IPS-15b (cell line): ENCODE measurements at regions not wholly inside any gene's neighbourhood (a gene's known extent, or its start where the extent isn't known, plus 50 kb on each side); places are given as distances from the start of the nearest gene placed in this dataset.
"Not testable (repeated sequence)": the region's sequence is repeated elsewhere in the genome, so short reads cannot be mapped to it uniquely, and the experiment has no call there.

Experiments
- H3K27me3 ChIP-seq: one replicate; pipeline ENCODE4 v1.6.1; 2013; ENCODE audit warnings: low read length; ENCODE audit not compliant: control insufficient read depth, insufficient read depth
- H3K36me3 ChIP-seq: one replicate; pipeline ENCODE4 v1.6.1; 2013; ENCODE audit warnings: low read length; ENCODE audit not compliant: control insufficient read depth, insufficient read depth
- H3K4me1 ChIP-seq: one replicate; pipeline ENCODE4 v1.6.1; 2013; ENCODE audit warnings: mild to moderate bottlenecking, low read length; ENCODE audit not compliant: control insufficient read depth, insufficient read depth
- H3K4me3 ChIP-seq: one replicate; pipeline ENCODE4 v1.5.1; 2013; ENCODE audit warnings: low read depth, low read length
- H3K9ac ChIP-seq: one replicate; pipeline ENCODE4 v1.6.1; 2013; ENCODE audit warnings: low read depth, mild to moderate bottlenecking, low read length
- H3K9me3 ChIP-seq: one replicate; pipeline ENCODE4 v1.6.1; 2013; ENCODE audit warnings: mild to moderate bottlenecking, low read length; ENCODE audit not compliant: control insufficient read depth, insufficient read depth

DNA sequence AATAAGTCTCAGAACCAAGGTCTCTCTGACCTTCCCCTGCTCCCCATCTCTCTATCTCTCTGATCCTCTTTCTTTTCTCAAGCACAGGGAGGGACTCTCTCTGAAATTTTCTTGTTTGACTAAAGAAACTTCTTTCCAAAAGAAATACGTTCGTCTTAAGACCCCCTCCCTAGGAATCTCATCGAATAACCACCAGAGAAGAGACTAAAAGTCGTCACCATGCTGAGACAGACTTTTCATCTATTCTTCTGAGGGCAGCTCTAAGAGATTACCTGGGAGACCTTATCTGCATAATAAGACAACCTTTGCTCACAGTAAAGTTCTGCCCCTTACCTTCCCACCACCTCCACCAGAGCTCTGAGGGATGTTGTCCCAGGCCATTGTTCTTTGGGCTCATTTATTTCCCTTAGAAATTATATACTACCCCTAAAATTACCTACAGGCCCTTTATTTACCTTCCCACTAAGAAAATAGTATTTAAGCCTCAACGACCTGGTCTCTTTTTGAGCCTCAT is 133.7 kb upstream of the EEF2KMT start:
- Histone ChIP-seq H3K9me3 (peaks cover 3% of the 10 kb centered on the region), H3K36me3 (no peaks in the 10 kb centered on the region), H3K27me3 (no peaks in the 10 kb centered on the region), H3K4me1 (peaks cover 6% of the 10 kb centered on the region), H3K4me3 (no peak overlapping the region), H3K9ac (no peak overlapping the region)

DNA sequence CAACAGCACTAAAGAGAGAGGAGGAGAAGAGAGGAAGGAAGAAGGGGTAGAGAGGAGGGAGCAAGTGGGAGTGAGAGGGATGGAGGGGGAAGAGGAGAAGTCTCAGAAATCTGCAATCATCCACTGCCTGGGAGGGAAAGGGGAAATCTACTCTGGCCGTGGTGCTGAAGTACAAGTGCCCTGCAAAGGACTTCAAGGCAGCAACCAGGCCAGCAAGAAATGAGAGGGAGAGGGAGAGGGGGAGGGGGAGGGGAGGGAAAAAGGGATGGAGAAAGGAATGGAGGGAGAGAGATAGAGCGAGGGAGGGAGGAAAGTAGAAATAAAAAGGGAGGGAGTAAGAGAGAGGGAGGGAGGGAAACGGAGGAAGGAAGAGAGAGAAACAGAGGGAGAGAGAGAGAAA is 130.8 kb upstream of the EEF2KMT start:
- H3K4me3 ChIP-seq = no peak overlapping the region
- no peaks in the 10 kb centered on the region for H3K36me3 ChIP-seq
- no peak overlapping the region for H3K9ac ChIP-seq
- H3K9me3 ChIP-seq = peaks cover 3% of the 10 kb centered on the region
- H3K27me3 ChIP-seq = no peaks in the 10 kb centered on the region
- H3K4me1 ChIP-seq = peaks cover 10% of the 10 kb centered on the region

DNA sequence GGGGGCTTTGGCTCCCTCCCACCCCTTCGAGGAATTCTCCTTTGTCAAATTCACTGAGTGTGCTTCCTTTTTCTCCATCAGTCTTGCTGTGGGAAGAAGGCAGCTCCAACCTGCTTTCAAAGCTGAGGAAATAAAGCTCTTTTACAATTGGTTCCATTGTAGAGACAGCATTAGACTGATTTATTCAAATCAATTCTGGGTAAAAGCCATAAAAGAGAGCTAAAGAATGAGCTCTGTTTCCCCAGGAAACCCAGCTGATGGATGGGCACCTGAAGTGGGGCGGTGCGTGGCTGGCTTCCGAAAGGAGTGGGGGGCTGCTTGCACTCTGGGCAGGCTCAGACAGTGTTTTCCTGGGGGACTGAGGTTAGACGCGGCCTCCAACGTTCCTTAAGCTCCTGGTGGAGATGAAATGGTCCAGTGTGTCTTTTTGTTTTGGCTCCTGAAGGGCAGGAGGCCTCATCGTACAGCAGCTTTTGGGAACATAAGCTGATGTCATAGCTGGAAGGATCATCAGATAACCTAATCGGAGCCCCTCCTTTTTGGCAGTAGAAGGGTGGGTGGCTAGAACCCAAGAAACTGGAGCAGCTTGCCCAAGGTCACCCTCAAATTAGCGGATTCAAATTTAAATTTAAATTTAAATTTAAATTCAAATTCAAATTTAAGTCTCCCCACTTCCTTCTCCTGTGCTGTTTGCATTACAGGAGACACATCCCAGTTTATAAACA is 128.5 kb upstream of the EEF2KMT start:
- Histone ChIP-seq H3K27me3 (no peaks in the 10 kb centered on the region), H3K9me3 (no peaks in the 10 kb centered on the region), H3K4me1 (peaks cover 10% of the 10 kb centered on the region), H3K4me3 (no peak overlapping the region), H3K36me3 (no peaks in the 10 kb centered on the region), H3K9ac (no peak overlapping the region)

DNA sequence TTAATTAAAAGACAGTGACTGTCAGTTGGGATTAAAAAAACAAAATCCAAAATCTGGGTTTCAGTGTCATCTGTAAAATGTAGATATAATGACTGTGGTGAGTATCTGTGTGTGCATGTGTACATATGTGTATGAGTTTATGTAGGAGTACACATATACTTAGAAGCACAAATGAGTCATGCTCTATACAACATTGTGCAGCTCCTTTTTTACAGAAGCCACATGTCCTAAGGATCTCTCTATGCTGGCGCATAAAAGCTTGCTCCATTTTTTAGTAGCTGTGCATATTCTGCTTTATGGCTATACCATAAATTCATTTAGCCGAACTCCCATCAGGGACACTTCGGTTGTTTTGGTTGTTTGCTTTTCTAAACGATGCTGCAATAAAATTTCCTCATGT is 125.2 kb upstream of the EEF2KMT start:
- H3K9me3 ChIP-seq = no peaks in the 10 kb centered on the region
- peaks cover 6% of the 10 kb centered on the region for H3K27me3 ChIP-seq
- H3K4me1 ChIP-seq = peaks cover 7% of the 10 kb centered on the region
- no peaks in the 10 kb centered on the region for H3K36me3 ChIP-seq
- no peak overlapping the region for H3K9ac ChIP-seq
- no peak overlapping the region for H3K4me3 ChIP-seq

DNA sequence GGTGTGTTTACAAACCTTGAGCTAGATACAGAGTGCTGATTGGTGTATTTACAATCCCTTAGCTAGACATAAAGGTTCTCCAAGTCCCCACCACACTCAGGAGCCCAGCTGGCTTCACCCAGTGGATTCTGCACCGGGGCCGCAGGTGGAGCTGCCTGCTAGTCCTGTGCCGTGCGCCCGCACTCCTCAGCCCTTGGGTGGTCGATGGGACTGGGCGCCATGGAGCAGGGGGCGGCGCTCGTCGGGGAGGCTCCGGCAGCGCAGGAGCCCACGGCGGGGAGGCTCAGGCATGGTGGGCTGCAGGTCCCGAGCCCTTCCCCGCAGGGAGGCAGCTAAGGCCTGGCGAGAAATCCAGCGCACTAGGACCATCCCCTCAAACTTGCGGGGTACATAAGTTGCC is 124.2 kb upstream of the EEF2KMT start:
- H3K4me1 ChIP-seq, H3K9me3 ChIP-seq, H3K4me3 ChIP-seq, H3K9ac ChIP-seq, H3K36me3 ChIP-seq: not testable (repeated sequence)
- H3K27me3 ChIP-seq = peaks cover 13% of the 10 kb centered on the region

DNA sequence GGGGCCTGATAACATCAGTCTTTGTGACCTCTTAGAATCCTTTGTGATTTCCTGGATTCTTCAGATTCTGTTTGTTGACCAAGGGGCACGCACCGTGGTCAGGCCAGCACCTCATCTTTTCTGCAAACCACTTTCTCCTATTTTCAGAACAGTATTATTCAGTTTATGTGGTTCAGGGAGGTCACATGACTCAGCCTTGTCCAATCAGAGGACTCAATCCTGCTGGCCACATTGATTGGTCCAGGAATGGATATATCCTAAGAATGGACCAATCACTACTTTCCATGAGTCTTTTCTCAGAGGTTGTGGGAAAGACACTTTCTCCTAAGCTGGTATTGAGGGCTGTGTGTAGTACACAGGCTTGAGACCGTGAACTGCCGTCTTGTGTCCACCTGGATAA is 123.1 kb upstream of the EEF2KMT start:
- no peak overlapping the region for H3K4me3 ChIP-seq
- H3K36me3 ChIP-seq = no peaks in the 10 kb centered on the region
- H3K27me3 ChIP-seq = peaks cover 23% of the 10 kb centered on the region
- peaks cover 4% of the 10 kb centered on the region for H3K4me1 ChIP-seq
- no peak overlapping the region for H3K9ac ChIP-seq
- no peaks in the 10 kb centered on the region for H3K9me3 ChIP-seq

DNA sequence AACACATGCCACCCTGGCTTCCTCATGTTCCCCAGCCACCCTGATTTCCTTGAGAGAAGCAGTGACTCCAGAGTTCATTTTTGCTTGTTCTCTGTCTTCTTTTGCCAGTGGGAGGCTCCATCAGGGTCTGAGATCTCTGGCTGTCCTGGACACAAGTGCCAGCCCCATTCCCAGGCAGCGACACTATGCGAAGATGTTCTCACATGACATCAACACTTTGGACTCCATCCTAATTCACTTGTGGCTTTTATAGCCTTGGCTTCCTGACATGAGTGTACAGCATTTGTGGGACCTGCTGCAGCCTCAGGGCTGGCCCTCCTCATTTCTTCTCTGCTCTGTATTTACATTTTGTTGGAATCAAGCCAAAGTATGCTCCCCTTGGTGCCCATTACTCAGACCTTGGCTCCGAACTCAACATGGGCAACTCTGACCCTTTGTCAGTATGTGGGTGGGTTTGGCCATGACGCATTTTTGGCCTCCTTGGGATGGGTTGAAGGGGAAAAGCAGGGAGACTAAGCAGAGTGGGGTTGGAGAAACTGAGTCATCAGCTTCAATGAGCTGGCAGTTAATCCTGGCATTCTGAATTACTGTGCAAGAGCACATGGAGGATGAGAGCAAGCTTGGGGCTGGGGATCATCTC is 119.0 kb upstream of the EEF2KMT start:
- Histone ChIP-seq H3K27me3 (peaks cover 55% of the 10 kb centered on the region), H3K36me3 (no peaks in the 10 kb centered on the region), H3K9me3 (no peaks in the 10 kb centered on the region), H3K4me1 (peaks cover 10% of the 10 kb centered on the region), H3K4me3 (no peak overlapping the region), H3K9ac (no peak overlapping the region)

DNA sequence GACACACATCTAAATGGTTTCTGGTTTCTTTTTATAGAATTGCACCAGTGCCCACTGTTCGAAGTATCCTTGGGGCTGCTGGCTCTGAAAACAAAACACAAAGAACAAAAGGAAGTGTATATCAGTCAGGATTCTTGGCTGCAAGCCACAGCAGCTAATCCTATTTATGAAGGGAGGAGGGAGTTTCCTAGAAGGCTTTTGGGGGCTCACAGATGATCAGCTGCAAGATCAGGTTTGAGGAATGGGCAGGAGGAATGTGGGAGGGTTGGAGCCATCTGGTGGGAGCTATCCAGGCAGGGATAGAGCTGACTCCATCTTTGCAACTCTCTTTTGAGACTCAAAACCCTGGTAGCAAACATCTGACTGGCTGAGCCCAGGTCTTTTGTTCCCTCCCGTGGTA is 118.3 kb upstream of the EEF2KMT start:
- Histone ChIP-seq H3K4me3 (no peak overlapping the region), H3K4me1 (peaks cover 10% of the 10 kb centered on the region), H3K9ac (no peak overlapping the region), H3K9me3 (no peaks in the 10 kb centered on the region), H3K36me3 (no peaks in the 10 kb centered on the region), H3K27me3 (peaks cover 61% of the 10 kb centered on the region)

DNA sequence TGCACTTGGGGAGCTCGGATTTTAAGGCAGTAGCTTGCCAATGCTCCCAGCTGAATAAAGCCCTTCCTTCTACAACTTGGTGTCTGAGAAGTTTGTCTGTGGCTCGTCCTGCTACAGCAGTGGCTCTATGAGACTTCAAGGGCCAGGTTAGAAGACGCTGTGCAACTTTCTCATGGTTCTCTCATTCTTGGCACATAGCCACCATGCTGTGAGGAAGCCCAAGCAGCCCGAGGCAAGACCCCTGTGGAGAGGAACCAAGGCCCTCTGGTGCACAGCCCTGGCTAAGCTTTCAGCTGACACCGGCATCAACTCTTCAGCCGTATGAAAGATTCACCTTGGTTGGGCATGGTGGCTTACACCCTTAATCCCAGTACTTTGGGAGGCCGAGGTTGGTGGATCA is 116.9 kb upstream of the EEF2KMT start:
- Histone ChIP-seq H3K9ac (no peak overlapping the region), H3K4me3 (no peak overlapping the region), H3K9me3 (no peaks in the 10 kb centered on the region), H3K27me3 (peaks cover 71% of the 10 kb centered on the region), H3K4me1 (peaks cover 10% of the 10 kb centered on the region), H3K36me3 (no peaks in the 10 kb centered on the region)

DNA sequence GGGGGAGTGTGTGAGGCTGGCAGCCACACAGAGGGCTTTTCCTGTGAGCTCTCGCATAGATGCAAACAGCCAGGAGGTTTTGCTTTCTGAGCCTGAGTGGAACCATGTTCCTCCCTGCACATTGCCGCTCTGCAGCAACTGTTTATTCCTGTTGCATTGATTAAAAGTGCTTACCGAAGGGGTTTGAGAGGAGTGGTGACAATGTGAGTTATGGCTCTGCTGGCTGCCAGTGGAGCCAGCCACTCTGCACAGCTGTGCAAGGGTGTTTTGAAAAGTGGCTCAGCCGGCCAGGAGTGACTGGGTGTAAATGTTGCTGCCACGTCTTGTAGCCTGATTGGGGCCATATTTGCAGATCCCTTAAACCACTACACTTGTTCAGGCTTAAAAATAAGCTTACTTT is 114.9 kb upstream of the EEF2KMT start:
- peak overlapping the region; percentile 18 for H3K4me3 ChIP-seq
- not testable (repeated sequence) for H3K9me3 ChIP-seq, H3K9ac ChIP-seq, H3K4me1 ChIP-seq, H3K36me3 ChIP-seq
- peaks cover 62% of the 10 kb centered on the region for H3K27me3 ChIP-seq

DNA sequence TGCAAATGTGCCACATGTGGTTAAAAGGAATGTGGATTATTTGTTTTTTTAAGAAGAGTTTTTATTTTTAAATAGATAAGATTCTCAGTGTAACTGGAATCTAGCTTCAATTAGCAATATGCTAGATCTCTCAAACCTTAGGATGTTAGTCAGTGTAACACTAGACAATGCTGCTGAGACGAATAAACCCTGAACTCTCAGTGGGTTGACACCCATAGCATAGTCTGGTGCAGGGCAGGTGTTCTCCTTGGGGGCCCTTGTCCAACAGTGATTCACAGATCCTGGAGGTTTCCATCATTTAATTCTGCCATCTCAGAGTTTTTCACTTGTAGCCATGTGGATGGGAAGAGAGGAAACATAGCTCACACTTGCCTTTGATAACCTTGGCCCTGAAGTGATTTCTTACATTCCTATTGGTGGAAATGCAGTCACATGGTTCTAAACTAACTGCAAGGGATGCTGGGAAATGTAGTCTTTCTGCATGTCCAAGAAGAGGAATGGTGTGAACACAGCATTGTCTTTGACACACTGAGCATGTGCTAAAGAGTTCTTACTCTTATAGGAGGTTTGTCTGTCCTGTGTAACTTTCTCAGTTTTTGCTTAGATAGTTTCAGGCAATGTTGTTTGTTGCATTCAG is 110.4 kb upstream of the EEF2KMT start:
- H3K4me3 ChIP-seq, H3K36me3 ChIP-seq, H3K9ac ChIP-seq, H3K4me1 ChIP-seq, H3K9me3 ChIP-seq: not testable (repeated sequence)
- peaks cover 30% of the 10 kb centered on the region for H3K27me3 ChIP-seq

DNA sequence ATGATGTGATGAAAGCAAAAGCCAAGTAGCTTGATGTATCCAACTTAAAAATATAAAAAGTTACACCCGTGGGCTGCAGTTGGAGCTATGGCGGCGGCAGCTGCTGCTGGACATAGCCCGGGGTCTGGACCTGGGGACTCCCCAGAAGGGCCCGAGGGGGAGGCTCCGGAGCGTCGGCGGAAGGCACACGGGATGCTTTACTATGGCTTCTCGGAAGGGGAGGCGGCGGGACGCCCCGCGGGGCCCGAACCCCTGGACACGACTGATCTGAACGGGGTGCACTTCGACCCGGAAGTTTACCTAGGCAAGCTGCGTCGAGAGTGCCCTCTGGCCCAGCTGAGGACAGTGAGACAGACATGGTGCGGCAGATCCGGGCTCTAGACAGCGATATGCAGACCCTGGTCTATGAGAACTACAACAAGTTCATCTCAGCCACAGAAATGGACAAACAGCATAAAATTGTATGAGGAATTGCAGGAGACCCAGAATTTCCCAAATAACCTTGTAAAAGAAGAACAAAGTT is 109.5 kb upstream of the EEF2KMT start:
- H3K4me3 ChIP-seq = no peak overlapping the region
- H3K27me3 ChIP-seq = peaks cover 21% of the 10 kb centered on the region
- no peak overlapping the region for H3K9ac ChIP-seq
- peaks cover 2% of the 10 kb centered on the region for H3K4me1 ChIP-seq
- no peaks in the 10 kb centered on the region for H3K9me3 ChIP-seq
- no peaks in the 10 kb centered on the region for H3K36me3 ChIP-seq
